ENCODE measurements at regions not wholly inside any gene's neighbourhood (a gene's known extent, or its start where the extent isn't known, plus 50 kb on each side); places are given as distances from the start of the nearest gene placed in this dataset.

DNA sequence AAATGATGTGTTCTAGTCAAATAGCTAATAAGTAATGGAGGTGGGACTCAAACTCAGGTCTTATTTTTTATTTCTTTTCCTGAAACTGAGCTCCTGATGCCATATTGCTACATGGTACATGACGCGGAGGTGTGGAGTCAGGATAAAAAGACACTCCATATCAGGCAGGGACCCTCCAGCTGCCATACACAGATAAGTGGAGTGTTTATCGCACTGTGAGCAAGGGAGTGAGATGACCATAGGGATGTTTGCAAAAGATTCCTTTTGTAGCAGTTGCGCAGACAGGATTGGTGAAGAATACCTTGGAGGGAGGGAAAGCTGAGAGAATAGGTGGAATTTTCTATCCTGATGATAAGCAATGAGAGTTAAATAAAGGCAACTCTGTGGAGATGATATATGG, 657.2 kb downstream of the RNF144A start:
- Histone ChIP-seq H3K36me3 (ENCODE audit: insufficient read depth, low read length) (no peaks in the 10 kb centered on the region), H3K9me3 (ENCODE audit: insufficient read depth, low read depth, low read length) (0 out of 2 replicates have a peak, but pooled peaks cover 5% of the 10 kb centered on the region), H3K9ac (ENCODE audit: low read depth, low read length, poor library complexity, severe bottlenecking) (no peak overlapping the region), H3K4me3 (ENCODE audit: low read length, poor library complexity, severe bottlenecking) (no peak overlapping the region), H2AFZ (ENCODE audit: low read length) (no peak overlapping the region), H3K79me2 (ENCODE audit: insufficient read depth, low read length) (no peaks in the 10 kb centered on the region), H4K20me1 (ENCODE audit: insufficient read depth, low read length, poor library complexity, severe bottlenecking) (no peaks in the 10 kb centered on the region), H3K4me2 (ENCODE audit: low read depth, low read length, poor library complexity, severe bottlenecking) (no peak overlapping the region), H3F3A (ENCODE audit: low read depth) (no peaks in the 10 kb centered on the region), H3K27me3 (ENCODE audit: insufficient read depth, low read length, poor library complexity, severe bottlenecking) (no peaks in the 10 kb centered on the region), H3K4me1 (ENCODE audit: insufficient read depth, low read length, poor library complexity, severe bottlenecking) (no peaks in the 10 kb centered on the region), H3K9me2 (replicated peaks; ENCODE audit: low read depth, low read length) (no peaks in the 10 kb centered on the region)
- TF ChIP-seq, protein P1, sequence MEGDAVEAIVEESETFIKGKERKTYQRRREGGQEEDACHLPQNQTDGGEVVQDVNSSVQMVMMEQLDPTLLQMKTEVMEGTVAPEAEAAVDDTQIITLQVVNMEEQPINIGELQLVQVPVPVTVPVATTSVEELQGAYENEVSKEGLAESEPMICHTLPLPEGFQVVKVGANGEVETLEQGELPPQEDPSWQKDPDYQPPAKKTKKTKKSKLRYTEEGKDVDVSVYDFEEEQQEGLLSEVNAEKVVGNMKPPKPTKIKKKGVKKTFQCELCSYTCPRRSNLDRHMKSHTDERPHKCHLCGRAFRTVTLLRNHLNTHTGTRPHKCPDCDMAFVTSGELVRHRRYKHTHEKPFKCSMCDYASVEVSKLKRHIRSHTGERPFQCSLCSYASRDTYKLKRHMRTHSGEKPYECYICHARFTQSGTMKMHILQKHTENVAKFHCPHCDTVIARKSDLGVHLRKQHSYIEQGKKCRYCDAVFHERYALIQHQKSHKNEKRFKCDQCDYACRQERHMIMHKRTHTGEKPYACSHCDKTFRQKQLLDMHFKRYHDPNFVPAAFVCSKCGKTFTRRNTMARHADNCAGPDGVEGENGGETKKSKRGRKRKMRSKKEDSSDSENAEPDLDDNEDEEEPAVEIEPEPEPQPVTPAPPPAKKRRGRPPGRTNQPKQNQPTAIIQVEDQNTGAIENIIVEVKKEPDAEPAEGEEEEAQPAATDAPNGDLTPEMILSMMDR (conservative IDR thresholded peaks at IDR 0.05; ENCODE audit: low read length) = no peak
- TF ChIP-seq EZH2phosphoT487 (IDR thresholded peaks at IDR 0.05; ENCODE audit: borderline replicate concordance) = no peak

DNA sequence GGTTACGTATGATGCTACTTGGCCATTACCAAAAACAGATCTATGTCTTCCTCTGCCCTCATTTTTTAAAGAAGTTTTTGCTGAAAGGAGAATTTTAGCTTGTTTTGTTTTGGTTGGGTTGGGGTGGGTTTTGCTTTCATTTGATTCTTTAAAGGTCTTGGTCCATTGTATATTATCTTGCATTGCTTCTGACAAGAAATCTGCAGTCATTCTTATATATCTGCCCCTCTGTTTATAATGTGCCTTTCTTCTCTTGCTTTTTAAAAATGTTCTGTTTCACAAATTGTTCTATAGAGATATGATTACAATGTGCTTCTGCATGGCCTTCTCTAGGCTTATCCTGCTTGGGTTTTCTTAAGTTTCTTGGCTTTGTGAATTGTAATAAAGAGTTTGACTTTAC, 660.6 kb downstream of the RNF144A start:
- H3K36me3 ChIP-seq (ENCODE audit: insufficient read depth, low read length) = no peaks in the 10 kb centered on the region
- no peaks in the 10 kb centered on the region for H3K9me2 ChIP-seq (replicated peaks; ENCODE audit: low read depth, low read length)
- TF ChIP-seq, protein P1 (conservative IDR thresholded peaks at IDR 0.05; ENCODE audit: low read length) = no peak
- no peak for TF ChIP-seq EZH2phosphoT487 (IDR thresholded peaks at IDR 0.05; ENCODE audit: borderline replicate concordance)
- H3K9ac ChIP-seq (ENCODE audit: low read depth, low read length, poor library complexity, severe bottlenecking) = no peak overlapping the region
- 0 out of 2 replicates have a peak, but pooled peaks cover 5% of the 10 kb centered on the region for H3K9me3 ChIP-seq (ENCODE audit: insufficient read depth, low read depth, low read length)
- H3K4me3 ChIP-seq (ENCODE audit: low read length, poor library complexity, severe bottlenecking) = no peak overlapping the region
- no peaks in the 10 kb centered on the region for H3K27me3 ChIP-seq (ENCODE audit: insufficient read depth, low read length, poor library complexity, severe bottlenecking)
- H3K4me1 ChIP-seq (ENCODE audit: insufficient read depth, low read length, poor library complexity, severe bottlenecking) = no peaks in the 10 kb centered on the region
- H4K20me1 ChIP-seq (ENCODE audit: insufficient read depth, low read length, poor library complexity, severe bottlenecking) = no peaks in the 10 kb centered on the region
- H3F3A ChIP-seq (ENCODE audit: low read depth) = no peaks in the 10 kb centered on the region
- no peaks in the 10 kb centered on the region for H3K79me2 ChIP-seq (ENCODE audit: insufficient read depth, low read length)
- no peak overlapping the region for H3K4me2 ChIP-seq (ENCODE audit: low read depth, low read length, poor library complexity, severe bottlenecking)
- no peak overlapping the region for H2AFZ ChIP-seq (ENCODE audit: low read length)

DNA sequence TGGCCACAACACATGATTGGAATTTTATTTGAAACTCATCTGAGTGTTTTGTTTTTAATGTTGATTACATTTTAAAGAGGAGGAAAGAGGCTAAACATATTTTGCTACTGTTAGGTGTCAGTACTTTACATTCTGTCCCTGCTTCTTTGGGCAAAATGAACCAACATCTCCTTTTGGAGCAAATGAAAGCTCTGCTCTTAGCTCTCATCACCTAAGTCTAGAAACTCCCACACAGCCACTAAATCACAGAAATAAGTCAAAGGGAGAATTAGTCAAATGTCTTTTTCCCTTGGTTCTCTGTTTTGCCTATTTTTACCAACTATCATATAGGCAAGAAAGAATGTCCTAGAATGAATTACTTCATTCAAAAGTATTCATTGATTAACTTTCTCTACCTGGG, 666.8 kb downstream of the RNF144A start:
- no peak overlapping the region for H3K4me3 ChIP-seq (ENCODE audit: low read length, poor library complexity, severe bottlenecking)
- no peaks in the 10 kb centered on the region for H4K20me1 ChIP-seq (ENCODE audit: insufficient read depth, low read length, poor library complexity, severe bottlenecking)
- H2AFZ ChIP-seq (ENCODE audit: low read length) = no peak overlapping the region
- H3K9ac ChIP-seq (ENCODE audit: low read depth, low read length, poor library complexity, severe bottlenecking) = no peak overlapping the region
- H3K4me1 ChIP-seq (ENCODE audit: insufficient read depth, low read length, poor library complexity, severe bottlenecking) = no peaks in the 10 kb centered on the region
- no peaks in the 10 kb centered on the region for H3K79me2 ChIP-seq (ENCODE audit: insufficient read depth, low read length)
- no peaks in the 10 kb centered on the region for H3K36me3 ChIP-seq (ENCODE audit: insufficient read depth, low read length)
- H3K27me3 ChIP-seq (ENCODE audit: insufficient read depth, low read length, poor library complexity, severe bottlenecking) = no peaks in the 10 kb centered on the region
- H3K4me2 ChIP-seq (ENCODE audit: low read depth, low read length, poor library complexity, severe bottlenecking) = no peak overlapping the region
- no peaks in the 10 kb centered on the region for H3K9me3 ChIP-seq (ENCODE audit: insufficient read depth, low read depth, low read length)
- H3K9me2 ChIP-seq (replicated peaks; ENCODE audit: low read depth, low read length) = no peaks in the 10 kb centered on the region
- no peak for TF ChIP-seq EZH2phosphoT487 (IDR thresholded peaks at IDR 0.05; ENCODE audit: borderline replicate concordance)
- TF ChIP-seq, protein P1 (conservative IDR thresholded peaks at IDR 0.05; ENCODE audit: low read length) = no peak
- H3F3A ChIP-seq (ENCODE audit: low read depth) = no peaks in the 10 kb centered on the region

Data from Loucy (cell line).